ENCODE measurements at regions not wholly inside any gene's neighbourhood (a gene's known extent, or its start where the extent isn't known, plus 50 kb on each side); places are given as distances from the start of the nearest gene placed in this dataset.

- no TSS peak for BruUV-seq (replicated peaks)
- POLR2A ChIA-PET = no interaction called here
These were observed 154.0 kb upstream of the MANEA start for GRCh38 chr6:95423331-95423730.

More at GRCh38 chr6:95423331-95423730, 154.0 kb upstream of the MANEA start:
- Histone ChIP-seq H4K20me1 (replicated peaks; ENCODE audit: control insufficient read depth, extremely low read depth, insufficient read depth, low read length) (no peaks in the 10 kb centered on the region), H3K79me2 (ENCODE audit: control insufficient read depth, insufficient read depth, low read length) (no peaks in the 10 kb centered on the region), H3K4me2 (ENCODE audit: insufficient read depth, low read length) (no peak overlapping the region), H2AFZ (ENCODE audit: low read depth, low read length) (no peak overlapping the region), H3K9me3 (replicated peaks; ENCODE audit: control insufficient read depth, insufficient read depth, low read length) (peaks cover 4% of the 10 kb centered on the region), H3K27ac (ENCODE audit: insufficient read depth, low read depth, low read length) (no peak overlapping the region), H3K9me1 (replicated peaks; ENCODE audit: control insufficient read depth, extremely low read depth, insufficient read depth, low read length) (no peaks in the 10 kb centered on the region), H3K4me3 (replicated peaks in 1 of 3; ENCODE audit: insufficient read depth in 1 of 3, low read depth in 1 of 3, low read length in 3 of 3) (no peak overlapping the region), H3K27me3 (ENCODE audit: control insufficient read depth in 2 of 2, insufficient read depth in 2 of 2, low read length in 2 of 2) (no peaks in the 10 kb centered on the region), H3K9ac (replicated peaks; ENCODE audit: extremely low read depth, insufficient read depth, low read length) (no peak overlapping the region), H3K4me1 (ENCODE audit: control insufficient read depth, extremely low read depth, insufficient read depth, low read length) (no peaks in the 10 kb centered on the region), H3K36me3 (ENCODE audit: control insufficient read depth in 2 of 2, extremely low read depth in 1 of 2, insufficient read depth in 2 of 2, low read length in 2 of 2) (no peaks in the 10 kb centered on the region)
- TF ChIP-seq MYC (IDR thresholded peaks at IDR 0.05; ENCODE audit: low read depth, low read length) (no peak), JUN (IDR thresholded peaks at IDR 0.05; ENCODE audit: borderline replicate concordance, insufficient read depth, insufficient read length, low read depth) (no peak), MAX (IDR thresholded peaks at IDR 0.05; ENCODE audit: insufficient read depth, insufficient read length) (no peak), EZH2 (IDR thresholded peaks at IDR 0.05; ENCODE audit: borderline replicate concordance, low read depth, low read length, severe bottlenecking) (no peak), POLR2AphosphoS5 (IDR thresholded peaks at IDR 0.05; ENCODE audit: insufficient read depth, low read depth, low read length) (no peak), FOS (IDR thresholded peaks at IDR 0.05; ENCODE audit: borderline replicate concordance, insufficient read depth, low read length) (no peak), POLR2A (IDR thresholded peaks at IDR 0.05; ENCODE audit: low read depth, low read length) (no peak), GATA2 (IDR thresholded peaks at IDR 0.05; ENCODE audit: insufficient read depth, insufficient read length, low read depth, low read length) (no peak)
- TF ChIP-seq, protein P1, sequence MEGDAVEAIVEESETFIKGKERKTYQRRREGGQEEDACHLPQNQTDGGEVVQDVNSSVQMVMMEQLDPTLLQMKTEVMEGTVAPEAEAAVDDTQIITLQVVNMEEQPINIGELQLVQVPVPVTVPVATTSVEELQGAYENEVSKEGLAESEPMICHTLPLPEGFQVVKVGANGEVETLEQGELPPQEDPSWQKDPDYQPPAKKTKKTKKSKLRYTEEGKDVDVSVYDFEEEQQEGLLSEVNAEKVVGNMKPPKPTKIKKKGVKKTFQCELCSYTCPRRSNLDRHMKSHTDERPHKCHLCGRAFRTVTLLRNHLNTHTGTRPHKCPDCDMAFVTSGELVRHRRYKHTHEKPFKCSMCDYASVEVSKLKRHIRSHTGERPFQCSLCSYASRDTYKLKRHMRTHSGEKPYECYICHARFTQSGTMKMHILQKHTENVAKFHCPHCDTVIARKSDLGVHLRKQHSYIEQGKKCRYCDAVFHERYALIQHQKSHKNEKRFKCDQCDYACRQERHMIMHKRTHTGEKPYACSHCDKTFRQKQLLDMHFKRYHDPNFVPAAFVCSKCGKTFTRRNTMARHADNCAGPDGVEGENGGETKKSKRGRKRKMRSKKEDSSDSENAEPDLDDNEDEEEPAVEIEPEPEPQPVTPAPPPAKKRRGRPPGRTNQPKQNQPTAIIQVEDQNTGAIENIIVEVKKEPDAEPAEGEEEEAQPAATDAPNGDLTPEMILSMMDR (IDR thresholded peaks at IDR 0.05; ENCODE audit: extremely low read depth in 1 of 2, insufficient read depth in 1 of 2, low read depth in 1 of 2, low read length in 2 of 2) = no peak
- intact Hi-C loops (cut with micrococcal nuclease) (no loop called here), dilution Hi-C loops (cut with MboI; ENCODE audit: extremely low pct_ligation_motif_present, low sequenced_read_pairs) (no loop called here)
- no peak for DNase-seq (ENCODE audit: low read depth, low spot score)
- CTCF ChIA-PET = no interaction called here
- FAIRE-seq = no peak

Measured in endothelial cell of umbilical vein (primary cell).